GM23248 (cell line): ENCODE measurements at regions not wholly inside any gene's neighbourhood (a gene's known extent, or its start where the extent isn't known, plus 50 kb on each side); places are given as distances from the start of the nearest gene placed in this dataset.

Source experiments
- EZH2 ChIP-seq: fragments of 200-600 bp; sonication (generic); IDR thresholded peaks from 2 replicates; pipeline ENCODE4 v1.6.1; 2018; ENCODE audit warnings: antibody characterized with exemption, mild to moderate bottlenecking; ENCODE audit not compliant: insufficient read depth, poor library complexity, severe bottlenecking
- EZH2phosphoT487 ChIP-seq: fragments of 200-600 bp; sonication (generic); IDR thresholded peaks from 2 replicates; pipeline ENCODE4 v1.6.1; 2018; ENCODE audit warnings: antibody characterized with exemption, moderate library complexity, mild to moderate bottlenecking, low read depth; ENCODE audit not compliant: insufficient read depth

GRCh38 chr6:103119056-103119455 is 1725.5 kb downstream of the GRIK2 start:
- TF ChIP-seq EZH2 = no peak
- TF ChIP-seq EZH2phosphoT487 = no peak
